T-helper 2 cell treated with Interferon-gamma antibody and Interleukin-4, amounts not matched to agents 5 μg/mL and 100 μg/mL, for 36 hours (primary cell): ENCODE measurements at regions not wholly inside any gene's neighbourhood (a gene's known extent, or its start where the extent isn't known, plus 50 kb on each side); places are given as distances from the start of the nearest gene placed in this dataset.
"Not testable (repeated sequence)": the region's sequence is repeated elsewhere in the genome, so short reads cannot be mapped to it uniquely, and the experiment has no call there.

Experiments
- DNase-seq: peaks from one replicate; pipeline ENCODE4 v3.0.0; 2021; ENCODE audit warnings: low spot score
- H3K27ac Mint-ChIP-seq: one replicate; pipeline ENCODE4 v1.8.0; 2021; ENCODE audit warnings: mild to moderate bottlenecking, mixed read lengths
- H3K27me3 Mint-ChIP-seq: one replicate; pipeline ENCODE4 v1.8.0; 2021; ENCODE audit warnings: low read depth, mixed read lengths
- H3K36me3 Mint-ChIP-seq: one replicate; pipeline ENCODE4 v1.8.0; 2021; ENCODE audit warnings: low read depth, mixed read lengths
- H3K4me1 Mint-ChIP-seq: one replicate; pipeline ENCODE4 v1.8.0; 2021; ENCODE audit warnings: low read depth, mixed read lengths
- H3K4me3 Mint-ChIP-seq: one replicate; pipeline ENCODE4 v1.8.0; 2022; ENCODE audit warnings: mild to moderate bottlenecking, moderate library complexity, mixed read lengths
- H3K9me3 Mint-ChIP-seq: one replicate; pipeline ENCODE4 v1.8.0; 2021; ENCODE audit warnings: mixed read lengths

- no peak for DNase-seq
- Mint-ChIP-seq H3K27me3 (no peaks in the 10 kb centered on the region), H3K9me3 (no peaks in the 10 kb centered on the region), H3K27ac (no peak overlapping the region), H3K4me1 (no peaks in the 10 kb centered on the region), H3K4me3 (no peak overlapping the region), H3K36me3 (no peaks in the 10 kb centered on the region)
Measured at GRCh38 chr10:21463436-21463835, 62.0 kb downstream of the SKIDA1 start.

- DNase-seq, result no peak
- Mint-ChIP-seq H3K36me3 (no peaks in the 10 kb centered on the region), H3K9me3 (no peaks in the 10 kb centered on the region), H3K4me3 (no peak overlapping the region), H3K27me3 (no peaks in the 10 kb centered on the region), H3K27ac (no peak overlapping the region), H3K4me1 (no peaks in the 10 kb centered on the region)
Measured at GRCh38 chr10:21458126-21458871, 67.2 kb downstream of the SKIDA1 start.

- Mint-ChIP-seq H3K27me3 (no peaks in the 10 kb centered on the region), H3K4me3 (no peak overlapping the region), H3K9me3 (no peaks in the 10 kb centered on the region), H3K36me3 (no peaks in the 10 kb centered on the region), H3K4me1 (no peaks in the 10 kb centered on the region), H3K27ac (no peak overlapping the region)
- no peak for DNase-seq
Measured at GRCh38 chr10:21456160-21456559, 69.3 kb downstream of the SKIDA1 start.

- Mint-ChIP-seq H3K27ac (no peak overlapping the region), H3K4me3 (no peak overlapping the region), H3K9me3 (no peaks in the 10 kb centered on the region), H3K4me1 (no peaks in the 10 kb centered on the region), H3K36me3 (no peaks in the 10 kb centered on the region), H3K27me3 (no peaks in the 10 kb centered on the region)
- DNase-seq, result no peak
Measured at GRCh38 chr10:21452203-21452602, 73.3 kb downstream of the SKIDA1 start.

GRCh38 chr10:21449288-21449966 lies 76.1 kb downstream of the SKIDA1 start:
- no peak overlapping the region for H3K27ac Mint-ChIP-seq
- no peaks in the 10 kb centered on the region for H3K27me3 Mint-ChIP-seq
- H3K4me1 Mint-ChIP-seq, result no peaks in the 10 kb centered on the region
- DNase-seq, result no peak
- no peaks in the 10 kb centered on the region for H3K9me3 Mint-ChIP-seq
- no peaks in the 10 kb centered on the region for H3K36me3 Mint-ChIP-seq
- H3K4me3 Mint-ChIP-seq, result no peak overlapping the region

- DNase-seq, result no peak
- Mint-ChIP-seq H3K27ac (no peak overlapping the region), H3K27me3 (no peaks in the 10 kb centered on the region), H3K4me3 (no peak overlapping the region), H3K4me1 (no peaks in the 10 kb centered on the region), H3K9me3 (no peaks in the 10 kb centered on the region), H3K36me3 (no peaks in the 10 kb centered on the region)
Measured at GRCh38 chr10:21445163-21445562, 80.3 kb downstream of the SKIDA1 start.

GRCh38 chr10:21441625-21442024 lies 83.9 kb downstream of the SKIDA1 start:
- H3K9me3 Mint-ChIP-seq, result no peaks in the 10 kb centered on the region
- H3K36me3 Mint-ChIP-seq, result no peaks in the 10 kb centered on the region
- no peak overlapping the region for H3K27ac Mint-ChIP-seq
- H3K4me3 Mint-ChIP-seq, result no peak overlapping the region
- H3K27me3 Mint-ChIP-seq, result no peaks in the 10 kb centered on the region
- no peak for DNase-seq
- H3K4me1 Mint-ChIP-seq, result no peaks in the 10 kb centered on the region

GRCh38 chr10:21438914-21439313 lies 86.6 kb downstream of the SKIDA1 start:
- H3K4me3 Mint-ChIP-seq, DNase-seq, H3K4me1 Mint-ChIP-seq, H3K9me3 Mint-ChIP-seq, H3K27ac Mint-ChIP-seq, H3K27me3 Mint-ChIP-seq, H3K36me3 Mint-ChIP-seq: not testable (repeated sequence)

- no peak overlapping the region for H3K27ac Mint-ChIP-seq
- no peak overlapping the region for H3K4me3 Mint-ChIP-seq
- H3K4me1 Mint-ChIP-seq, result no peaks in the 10 kb centered on the region
- H3K27me3 Mint-ChIP-seq, result no peaks in the 10 kb centered on the region
- no peaks in the 10 kb centered on the region for H3K9me3 Mint-ChIP-seq
- no peaks in the 10 kb centered on the region for H3K36me3 Mint-ChIP-seq
- no peak for DNase-seq
Measured at GRCh38 chr10:21437770-21438382, 87.6 kb downstream of the SKIDA1 start.

GRCh38 chr10:21432266-21432665 lies 93.2 kb downstream of the SKIDA1 start:
- H3K27me3 Mint-ChIP-seq, result no peaks in the 10 kb centered on the region
- no peak overlapping the region for H3K4me3 Mint-ChIP-seq
- H3K27ac Mint-ChIP-seq, result no peak overlapping the region
- DNase-seq, result no peak
- no peaks in the 10 kb centered on the region for H3K36me3 Mint-ChIP-seq
- no peaks in the 10 kb centered on the region for H3K4me1 Mint-ChIP-seq
- H3K9me3 Mint-ChIP-seq, result peaks cover 8% of the 10 kb centered on the region

- H3K27ac Mint-ChIP-seq, result no peak overlapping the region
- H3K4me3 Mint-ChIP-seq, result no peak overlapping the region
Measured at GRCh38 chr10:21431799-21432198, 93.7 kb downstream of the SKIDA1 start.

GRCh38 chr10:21427804-21428481 lies 97.5 kb downstream of the SKIDA1 start:
- no peak for DNase-seq
- peaks cover 8% of the 10 kb centered on the region for H3K9me3 Mint-ChIP-seq
- no peaks in the 10 kb centered on the region for H3K4me1 Mint-ChIP-seq
- H3K27me3 Mint-ChIP-seq, result no peaks in the 10 kb centered on the region
- peak overlapping the region; percentile 6 for H3K27ac Mint-ChIP-seq
- no peaks in the 10 kb centered on the region for H3K36me3 Mint-ChIP-seq
- no peak overlapping the region for H3K4me3 Mint-ChIP-seq

More at GRCh38 chr10:21431799-21432198, 93.7 kb downstream of the SKIDA1 start:
- Mint-ChIP-seq H3K36me3 (no peaks in the 10 kb centered on the region), H3K9me3 (peaks cover 8% of the 10 kb centered on the region), H3K4me1 (no peaks in the 10 kb centered on the region), H3K27me3 (no peaks in the 10 kb centered on the region)
- no peak for DNase-seq

GRCh38 chr10:21424459-21424861 lies 101.0 kb downstream of the SKIDA1 start:
- peaks cover 8% of the 10 kb centered on the region for H3K9me3 Mint-ChIP-seq
- no peaks in the 10 kb centered on the region for H3K36me3 Mint-ChIP-seq
- H3K27me3 Mint-ChIP-seq, result no peaks in the 10 kb centered on the region
- peaks cover 4% of the 10 kb centered on the region for H3K4me1 Mint-ChIP-seq
- H3K27ac Mint-ChIP-seq, result no peak overlapping the region
- no peak overlapping the region for H3K4me3 Mint-ChIP-seq
- DNase-seq, result no peak

GRCh38 chr10:21423850-21424249 lies 101.6 kb downstream of the SKIDA1 start:
- DNase-seq, result no peak
- Mint-ChIP-seq H3K4me3 (no peak overlapping the region), H3K9me3 (peaks cover 8% of the 10 kb centered on the region), H3K36me3 (no peaks in the 10 kb centered on the region), H3K4me1 (peaks cover 4% of the 10 kb centered on the region), H3K27ac (no peak overlapping the region), H3K27me3 (no peaks in the 10 kb centered on the region)
